Prostate gland (tissue), 2 donors: ENCODE measurements at regions not wholly inside any gene's neighbourhood (a gene's known extent, or its start where the extent isn't known, plus 50 kb on each side); places are given as distances from the start of the nearest gene placed in this dataset.
A peak's percentile ranks its signal among the peaks of the same experiment; 100 is the strongest.

Experiments
- DNase-seq: peaks from one replicate; pipeline ENCODE4 v3.0.0-alpha.2; 2019; ENCODE audit warnings: low spot score
- H3K27ac ChIP-seq, 2 donors: fragments of 200-600 bp; sonication (generic); 2 replicates each; pipeline ENCODE4 v1.5.1; 2017 to 2019
- H3K27me3 ChIP-seq: fragments of 200-600 bp; sonication (generic); replicated peaks from 2 replicates; pipeline ENCODE4 v1.5.1; 2019; ENCODE audit not compliant: insufficient read depth
- H3K36me3 ChIP-seq, 2 donors: fragments of 200-600 bp; sonication (generic); 1 replicate in 1 of 2; 2 replicates in 1 of 2; pipeline versions ENCODE4 v1.5.1 to v1.8.1; 2017 to 2019
- H3K4me1 ChIP-seq: fragments of 200-600 bp; sonication (generic); replicated peaks from 2 replicates; pipeline ENCODE4 v1.5.1; 2019
- H3K4me3 ChIP-seq, 2 donors: fragments of 200-600 bp; sonication (generic); 2 replicates each; pipeline ENCODE4 v1.5.1; 2017 to 2019
- H3K9me3 ChIP-seq: fragments of 200-600 bp; sonication (generic); 2 replicates; pipeline ENCODE4 v1.5.1; 2017
- CTCF ChIP-seq, 4 experiments: fragments of 200-600 bp in 2 of 4; fragments of 450-650 bp in 2 of 4; sonication (generic) in 2 of 4; IDR thresholded peaks; 1 replicate in 3 of 4; 2 replicates in 1 of 4; pipeline ENCODE4 v1.5.1; 2016 to 2019; ENCODE audit warnings: antibody characterized with exemption in 4 of 4, mild to moderate bottlenecking in 2 of 4, moderate library complexity in 2 of 4
- POLR2A ChIP-seq: fragments of 450-650 bp; IDR thresholded peaks from one replicate; pipeline ENCODE4 v1.6.1; 2016; ENCODE audit warnings: antibody characterized with exemption, mild to moderate bottlenecking
- POLR2AphosphoS5 ChIP-seq: sonication (generic); formaldehyde crosslinking; IDR thresholded peaks from one replicate; pipeline ENCODE4 v1.6.1; 2017; ENCODE audit warnings: antibody characterized with exemption
- WGBS: methylation state at CpG from one replicate; pipeline ENCODE4 v1.1.5; 2018; 5-methylcytosine and 5-hydroxymethylcytosine counted together
- intact Hi-C: fragments of 100-400 bp; cut with DNase I; formaldehyde crosslinking; loops from one replicate; pipeline ENCODE4 v1.14.2; 2022

- Histone ChIP-seq H3K27ac (no peak overlapping the region), H3K9me3 (no peaks in the 10 kb centered on the region), H3K4me3 (no peak overlapping the region), H3K4me1 (no peaks in the 10 kb centered on the region), H3K27me3 (no peaks in the 10 kb centered on the region), H3K36me3 (no peaks in the 10 kb centered on the region)
- no peak for TF ChIP-seq POLR2A
- TF ChIP-seq CTCF (IDR thresholded peaks at IDR 0.05): no peak
- TF ChIP-seq POLR2AphosphoS5: no peak
- WGBS: 49% methylated on average over 7 of the region's 7 CpGs
- no peak for DNase-seq
- intact Hi-C loops: no loop called here
Observed at GRCh38 chr1:23639460-23640095, 52.0 kb upstream of the RPL11 start.

- H3K27ac ChIP-seq: no peak overlapping the region
- DNase-seq: no peak
- no peaks in the 10 kb centered on the region for H3K27me3 ChIP-seq
- no peak overlapping the region for H3K4me3 ChIP-seq
- WGBS: 22% methylated on average over 5 of the region's 5 CpGs
- intact Hi-C loops: no loop called here
- no peaks in the 10 kb centered on the region for H3K9me3 ChIP-seq
- H3K4me1 ChIP-seq: no peaks in the 10 kb centered on the region
- TF ChIP-seq POLR2AphosphoS5 (no peak), CTCF (IDR thresholded peaks at IDR 0.05) (no peak), POLR2A (no peak)
- H3K36me3 ChIP-seq: no peaks in the 10 kb centered on the region
Observed at GRCh38 chr1:23638786-23639241, 52.8 kb upstream of the RPL11 start.

- no peak overlapping the region for H3K4me3 ChIP-seq
- intact Hi-C loops: no loop called here
- H3K27me3 ChIP-seq: no peaks in the 10 kb centered on the region
- no peak for TF ChIP-seq POLR2AphosphoS5
- no peak overlapping the region for H3K27ac ChIP-seq
- no peaks in the 10 kb centered on the region for H3K4me1 ChIP-seq
- no peak for DNase-seq
- no peaks in the 10 kb centered on the region for H3K36me3 ChIP-seq
- no peaks in the 10 kb centered on the region for H3K9me3 ChIP-seq
- whole genome bisulfite sequencing: 52% methylated on average over 4 of the region's 4 CpGs
Observed at GRCh38 chr1:23638188-23638619, 53.4 kb upstream of the RPL11 start.

- Histone ChIP-seq H3K27me3 (no peaks in the 10 kb centered on the region), H3K9me3 (no peaks in the 10 kb centered on the region), H3K36me3 (no peaks in the 10 kb centered on the region), H3K27ac (no peak overlapping the region), H3K4me1 (no peaks in the 10 kb centered on the region), H3K4me3 (no peak overlapping the region)
- no peak for DNase-seq
- TF ChIP-seq POLR2A: no peak
- no peak for TF ChIP-seq POLR2AphosphoS5
- no peak for TF ChIP-seq CTCF (IDR thresholded peaks at IDR 0.05)
- 98% methylated on average over 7 of the region's 7 CpGs for WGBS
- intact Hi-C loops: no loop called here
Observed at GRCh38 chr1:23636009-23636408, 55.6 kb upstream of the RPL11 start.

- WGBS: 33% methylated on average over 17 of the region's 17 CpGs
- DNase-seq: peak; percentile 33
- peak overlapping the region; percentile 36 to 69 for H3K27ac ChIP-seq
- no peaks in the 10 kb centered on the region for H3K9me3 ChIP-seq
- intact Hi-C loops: no loop called here
- no peaks in the 10 kb centered on the region for H3K27me3 ChIP-seq
- no peaks in the 10 kb centered on the region for H3K36me3 ChIP-seq
- H3K4me3 ChIP-seq: peak overlapping the region; percentile 6 to 22
- no peaks in the 10 kb centered on the region for H3K4me1 ChIP-seq
- TF ChIP-seq CTCF (IDR thresholded peaks at IDR 0.05) (peak; percentile 73 to 90 (median 80)), POLR2A (no peak), POLR2AphosphoS5 (peak; percentile 46)
Observed at GRCh38 chr1:23634840-23635651, 56.6 kb upstream of the RPL11 start.
